Left renal cortex interstitium (tissue), 4 donors: ENCODE measurements at regions not wholly inside any gene's neighbourhood (a gene's known extent, or its start where the extent isn't known, plus 50 kb on each side); places are given as distances from the start of the nearest gene placed in this dataset.
A peak's percentile ranks its signal among the peaks of the same experiment; 100 is the strongest.

Experiments
- DNase-seq, 4 donors: peaks; one replicate each; pipeline ENCODE4 v3.0.0-alpha.2; 2013; ENCODE audit warnings: low read depth in 4 of 4, low spot score in 2 of 4, missing footprints in 1 of 4

DNA sequence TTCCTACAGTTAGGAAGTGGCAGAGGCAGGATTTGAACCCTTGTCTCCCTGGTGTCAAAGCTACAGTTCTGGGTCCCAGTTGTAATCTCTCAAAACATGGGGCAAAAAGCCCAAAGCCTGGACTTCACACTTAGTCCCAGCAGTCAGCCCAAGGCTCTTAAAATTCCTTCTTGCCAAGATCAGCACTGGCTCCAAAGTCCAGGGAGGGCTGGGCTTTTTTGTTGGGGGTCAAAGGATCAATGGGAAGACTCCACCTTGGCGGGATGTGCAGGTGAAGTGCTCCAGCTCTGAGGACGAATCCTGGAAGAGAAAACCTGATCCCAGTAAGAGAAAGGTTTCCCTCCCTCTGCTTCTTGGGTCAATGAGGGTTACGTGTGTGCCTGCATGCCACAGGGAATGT lies 195.5 kb downstream of the HAPSTR1 start:
- no peak for DNase-seq

- no peak for DNase-seq
Measured at GRCh38 chr16:9296271-9296590, 204.8 kb downstream of the HAPSTR1 start.

GRCh38 chr16:9297437-9298113 lies 206.1 kb downstream of the HAPSTR1 start:
- no peak for DNase-seq

- DNase-seq = no peak
Measured at GRCh38 chr16:9300252-9300651, 208.8 kb downstream of the HAPSTR1 start.

DNA sequence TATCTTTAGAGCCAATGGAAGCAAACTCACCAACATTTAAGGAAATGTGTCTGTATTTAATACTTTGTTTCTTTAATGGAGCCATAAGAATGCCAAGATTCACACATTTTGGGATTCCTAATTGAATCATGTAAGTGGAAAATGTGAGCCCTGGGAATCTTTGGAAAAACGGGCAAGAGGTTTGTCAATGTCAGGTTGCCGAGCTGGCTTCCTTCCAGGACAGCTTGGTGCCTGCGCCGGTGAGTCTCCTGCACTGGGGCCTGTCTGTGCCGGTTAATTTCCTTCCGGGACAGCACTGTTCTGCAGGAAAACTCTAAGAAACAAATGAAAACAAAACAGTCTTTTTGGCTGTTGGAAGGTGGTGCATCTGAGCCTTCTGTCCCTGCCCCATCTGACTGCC lies 210.6 kb downstream of the HAPSTR1 start:
- no peak for DNase-seq

DNA sequence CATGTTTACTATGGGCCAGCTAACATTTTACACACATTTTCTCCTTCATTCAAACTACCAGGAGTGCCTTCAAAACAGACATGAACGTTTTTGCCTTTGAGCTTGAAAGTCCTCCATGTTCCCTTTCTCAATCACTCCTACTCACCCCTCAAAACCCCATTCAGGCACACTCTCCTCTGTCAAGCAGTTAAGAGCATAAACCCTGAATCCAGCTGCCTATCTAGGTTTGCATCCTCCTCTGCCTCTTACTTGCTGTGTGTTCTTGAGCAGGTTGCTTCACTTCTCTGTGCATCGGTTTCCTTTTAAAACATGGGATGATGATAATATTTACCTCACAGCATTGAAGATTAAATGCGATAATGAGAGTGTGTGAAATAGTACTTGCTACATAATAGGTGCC lies 215.3 kb downstream of the HAPSTR1 start:
- DNase-seq = no peak

GRCh38 chr16:9307446-9307845 lies 216.0 kb downstream of the HAPSTR1 start:
- DNase-seq = no peak

- DNase-seq = peak in 1 of 4 donors; percentile 53
Measured at GRCh38 chr16:9308356-9308801, 216.9 kb downstream of the HAPSTR1 start.

DNA sequence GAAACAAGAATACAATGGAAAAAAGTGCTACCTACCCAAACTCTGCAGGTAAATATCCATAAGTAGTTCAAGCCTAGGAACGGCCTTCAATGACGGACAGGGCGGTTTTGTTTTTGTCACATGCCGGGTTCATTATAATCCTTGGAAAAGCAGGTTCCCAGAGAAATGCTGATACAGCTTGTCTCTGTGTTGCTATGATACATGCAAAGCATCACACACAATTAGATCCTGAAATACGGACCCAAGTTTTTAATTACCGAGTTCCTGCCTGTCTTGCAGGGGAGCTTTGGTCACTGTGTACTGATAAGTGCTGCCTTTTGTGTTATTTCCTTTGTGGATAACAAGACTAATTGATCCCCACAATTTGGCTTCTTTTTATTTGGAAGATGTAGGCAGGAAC lies 217.4 kb downstream of the HAPSTR1 start:
- no peak for DNase-seq

GRCh38 chr16:9309844-9310243 lies 218.4 kb downstream of the HAPSTR1 start:
- no peak for DNase-seq

- DNase-seq = no peak
Measured at GRCh38 chr16:9311303-9311954, 220.0 kb downstream of the HAPSTR1 start.

DNA sequence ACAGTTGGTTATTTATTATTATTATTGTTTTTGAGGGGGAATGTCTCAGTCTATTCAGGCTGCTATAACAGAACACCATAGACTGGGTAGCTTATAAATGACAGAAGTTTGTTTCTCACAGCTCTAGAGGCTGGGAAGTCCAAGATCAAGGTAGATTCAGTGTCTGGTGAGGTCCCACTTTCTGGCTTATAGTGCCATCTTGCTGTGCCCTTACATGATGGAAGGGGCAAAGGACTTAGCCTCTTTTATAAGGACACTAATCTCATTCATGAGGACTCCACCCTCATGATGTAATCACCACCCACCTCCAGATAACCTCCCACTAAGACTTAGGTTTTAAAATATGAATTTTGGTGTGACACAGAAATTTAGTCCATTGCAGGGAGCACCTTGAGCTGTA lies 224.6 kb downstream of the HAPSTR1 start:
- DNase-seq = no peak

DNA sequence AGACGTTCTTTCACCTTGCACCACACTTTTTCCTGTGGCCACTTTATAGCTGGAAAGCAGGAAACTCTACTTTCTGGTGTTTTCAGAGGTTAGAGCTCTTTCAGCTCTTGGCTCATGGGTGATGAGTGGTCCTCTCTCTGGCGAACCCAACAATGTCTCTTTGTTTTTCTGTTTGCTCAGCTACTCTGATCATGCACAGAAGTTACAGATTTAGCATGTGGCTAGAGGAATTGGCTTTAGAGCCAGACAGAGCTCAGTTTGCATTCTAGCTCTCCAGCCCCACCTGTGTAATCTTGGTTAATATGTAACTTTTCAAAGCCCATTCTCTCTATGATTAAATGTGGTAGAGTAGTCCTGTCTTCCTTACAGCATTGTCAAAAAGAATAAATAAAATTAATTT lies 225.2 kb downstream of the HAPSTR1 start:
- no peak for DNase-seq

DNA sequence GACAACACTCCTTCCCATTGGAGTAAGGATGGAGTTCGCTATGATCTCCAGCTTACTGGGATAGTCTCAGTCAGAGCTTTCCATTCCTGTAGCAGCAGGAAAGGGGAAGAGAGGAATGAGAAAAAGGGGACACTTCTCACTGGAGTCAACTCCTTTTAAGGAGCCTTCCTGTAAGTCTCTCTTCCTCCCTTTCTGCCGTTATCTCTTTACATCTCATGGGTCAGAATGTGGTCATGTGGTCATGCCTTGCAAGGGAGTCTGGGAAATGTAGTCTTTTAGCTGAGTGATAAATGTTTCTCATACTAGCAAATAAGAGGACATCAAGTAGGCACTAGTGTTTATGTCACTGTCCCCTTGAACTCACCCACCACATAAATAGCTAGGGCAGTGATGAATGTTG lies 227.3 kb downstream of the HAPSTR1 start:
- DNase-seq = no peak

DNA sequence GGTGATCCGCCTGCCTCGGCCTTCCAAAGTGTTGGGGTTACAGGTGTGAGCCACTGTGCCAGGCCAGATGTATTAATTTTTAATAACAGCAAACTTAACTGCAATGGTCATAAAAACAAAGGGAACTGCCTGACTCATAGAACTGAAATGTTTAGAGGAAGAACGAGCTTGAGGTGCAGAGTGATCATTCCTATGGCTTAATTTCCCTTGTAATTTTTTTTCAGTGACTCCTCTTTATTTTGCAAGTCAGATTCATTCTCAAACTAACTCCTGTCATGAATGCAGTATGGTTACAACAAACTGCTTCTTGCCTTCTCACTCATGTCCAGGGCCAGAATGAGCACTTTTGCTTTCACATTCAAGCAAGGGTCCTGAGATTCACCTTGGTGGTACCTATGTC lies 231.3 kb downstream of the HAPSTR1 start:
- DNase-seq = no peak

DNA sequence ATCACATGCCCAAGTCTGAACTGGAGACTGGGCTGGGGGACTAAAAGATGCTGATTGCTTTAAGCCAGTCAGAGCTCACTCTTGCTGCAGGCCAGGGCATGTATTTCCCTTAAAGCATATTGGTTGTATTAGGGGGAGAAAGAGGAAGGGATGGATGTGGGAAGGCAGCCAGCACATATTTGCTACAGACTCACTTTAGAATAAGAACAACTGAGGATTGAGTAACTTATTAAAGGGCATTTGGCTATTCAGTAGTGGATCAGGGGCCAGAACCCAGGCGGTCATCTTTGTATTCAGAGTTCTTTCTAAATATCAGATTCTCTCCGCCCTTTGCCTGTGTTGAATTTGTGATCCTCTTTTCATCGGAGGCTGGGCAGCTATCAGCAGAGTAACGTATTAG lies 231.7 kb downstream of the HAPSTR1 start:
- DNase-seq = no peak

DNA sequence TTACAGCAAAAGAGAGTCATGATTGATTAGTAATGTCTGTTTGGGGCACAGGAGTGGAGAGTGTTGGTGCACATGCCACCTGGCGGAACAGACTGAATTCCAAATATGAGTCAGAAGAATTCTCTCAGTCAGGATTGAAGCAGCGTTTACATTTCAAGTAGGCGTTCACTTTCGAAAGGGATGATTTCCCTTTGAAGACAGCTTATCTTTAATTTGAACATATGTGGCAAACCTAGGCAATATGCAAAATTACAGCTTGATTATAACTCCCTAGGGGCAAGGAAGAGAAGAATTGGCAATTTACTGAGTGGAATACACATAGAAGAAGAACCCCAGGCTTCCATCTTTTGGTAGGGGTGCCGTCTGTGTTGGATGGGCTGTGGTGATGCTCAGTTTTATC lies 235.8 kb downstream of the HAPSTR1 start:
- DNase-seq = no peak

DNA sequence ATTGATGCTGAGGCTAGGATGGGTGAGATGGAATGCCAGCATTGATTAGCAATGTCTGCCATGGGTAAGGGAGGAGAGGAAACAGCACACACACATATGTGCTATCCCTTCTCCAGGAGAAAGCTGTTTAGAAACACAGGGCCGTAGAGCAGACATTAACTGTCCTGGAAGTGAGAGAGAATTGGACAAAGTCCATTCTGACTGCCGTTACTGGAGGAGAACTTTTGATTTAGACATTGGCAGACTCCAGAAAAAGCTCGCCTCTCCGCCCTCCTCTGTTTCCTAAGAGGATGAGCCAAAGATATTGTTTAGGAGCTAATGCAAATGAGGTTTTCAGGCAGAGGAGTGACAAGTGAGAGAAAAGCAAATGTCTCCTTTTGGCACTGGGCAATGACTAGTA lies 237.0 kb downstream of the HAPSTR1 start:
- DNase-seq = no peak

- DNase-seq = no peak
Measured at GRCh38 chr16:9330095-9330494, 238.7 kb downstream of the HAPSTR1 start.

- no peak for DNase-seq
Measured at GRCh38 chr16:9331503-9331902, 240.1 kb downstream of the HAPSTR1 start.

GRCh38 chr16:9332574-9333148 lies 241.2 kb downstream of the HAPSTR1 start:
- DNase-seq = no peak

- no peak for DNase-seq
Measured at GRCh38 chr16:9333469-9333868, 242.0 kb downstream of the HAPSTR1 start.
